ENCODE measurements at regions not wholly inside any gene's neighbourhood (a gene's known extent, or its start where the extent isn't known, plus 50 kb on each side); places are given as distances from the start of the nearest gene placed in this dataset.

DNA sequence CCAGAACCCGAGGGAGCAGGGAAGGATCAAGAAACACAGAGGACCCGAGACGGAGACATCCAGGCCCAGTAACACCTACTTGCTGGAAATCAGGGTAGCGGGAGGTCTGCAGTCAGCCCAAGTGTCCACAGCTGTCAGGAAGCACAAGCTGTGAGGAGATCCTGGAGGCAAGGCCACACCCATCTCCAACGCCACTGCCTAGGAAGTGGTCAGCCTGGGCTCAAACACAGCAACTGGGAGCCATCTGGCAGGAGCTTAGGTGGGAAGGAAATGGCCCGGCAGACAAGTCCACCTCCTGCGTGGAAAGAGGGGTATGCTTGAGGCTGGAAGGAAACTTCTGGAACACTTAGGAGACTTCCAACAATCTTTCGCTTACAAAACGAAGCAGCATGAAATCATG is 407.1 kb downstream of the VPS13C start:
- no peaks in the 10 kb centered on the region for H3K79me2 ChIP-seq (ENCODE audit: control insufficient read depth, insufficient read depth, low read length)
- in situ Hi-C loops (cut with MboI) (no loop called here), intact Hi-C loops (cut with micrococcal nuclease) (no loop called here)
- H2AFZ ChIP-seq (ENCODE audit: low read depth, low read length) = no peak overlapping the region
- no peak for FAIRE-seq
- ATAC-seq = 0 out of 3 replicates have a peak, but pooled peaks have one; percentile 45
- H3K4me3 ChIP-seq = no peak overlapping the region
- H3K9me1 ChIP-seq (ENCODE audit: control insufficient read depth, insufficient read depth, low read length) = no peaks in the 10 kb centered on the region
- no peaks in the 10 kb centered on the region for H3K36me3 ChIP-seq (ENCODE audit: control insufficient read depth, insufficient read depth, low read length)
- H3K27me3 ChIP-seq (ENCODE audit: control insufficient read depth in 2 of 2, insufficient read depth in 2 of 2, low read length in 2 of 2) = peaks cover 0 to 6% of the 10 kb centered on the region in 2 experiments; a peak in 1 of 5 replicates
- no peaks in the 10 kb centered on the region for H4K20me1 ChIP-seq (replicated peaks; ENCODE audit: control insufficient read depth, insufficient read depth, low read length)
- H3K4me1 ChIP-seq (replicated peaks in 1 of 2; ENCODE audit: control insufficient read depth in 2 of 2, insufficient read depth in 2 of 2, low read length in 2 of 2) = no peaks in the 10 kb centered on the region
- no TSS peak for BruUV-seq (replicated peaks)
- H3K9me3 ChIP-seq (replicated peaks; ENCODE audit: control insufficient read depth, insufficient read depth, low read depth, low read length) = no peaks in the 10 kb centered on the region
- H3K4me2 ChIP-seq (ENCODE audit: insufficient read depth, low read length) = no peak overlapping the region
- H3K27ac ChIP-seq (ENCODE audit: extremely low read depth, low read depth, low read length) = no peak overlapping the region
- peak overlapping the region in 1 of 2 experiments; percentile 9; a peak in 1 of 4 replicates for H3K9ac ChIP-seq (ENCODE audit: insufficient read depth in 1 of 2, low read depth in 2 of 2, low read length in 2 of 2)
- WGBS (ENCODE audit: insufficient coverage, low coverage, missing lambda C conversion rate) = 7% methylated on average over 9 of the region's 9 CpGs
- ChIA-PET POLR2A (no interaction called here), CTCF (ENCODE audit: low intra/inter-chr PET ratio) (no interaction called here)
- DNase-seq (ENCODE audit: extremely low read depth in 1 of 4, low spot score in 3 of 4) = peak in 1 of 4 experiments; percentile 5
- TF ChIP-seq, protein P1, sequence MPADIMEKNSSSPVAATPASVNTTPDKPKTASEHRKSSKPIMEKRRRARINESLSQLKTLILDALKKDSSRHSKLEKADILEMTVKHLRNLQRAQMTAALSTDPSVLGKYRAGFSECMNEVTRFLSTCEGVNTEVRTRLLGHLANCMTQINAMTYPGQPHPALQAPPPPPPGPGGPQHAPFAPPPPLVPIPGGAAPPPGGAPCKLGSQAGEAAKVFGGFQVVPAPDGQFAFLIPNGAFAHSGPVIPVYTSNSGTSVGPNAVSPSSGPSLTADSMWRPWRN (IDR thresholded peaks at IDR 0.05; ENCODE audit: low read depth) = no peak
- no peak for TF ChIP-seq JUNB (CRISPR knock-in tag; conservative IDR thresholded peaks at IDR 0.05)
- no peak for TF ChIP-seq ILK (tag; IDR thresholded peaks at IDR 0.05; ENCODE audit: borderline replicate concordance, low read depth)
- TF ChIP-seq TSC22D4 (tag; IDR thresholded peaks at IDR 0.05) = no peak
- no peak for TF ChIP-seq GTF3C2 (IDR thresholded peaks at IDR 0.05; ENCODE audit: borderline replicate concordance, extremely low read depth, insufficient read length)
- no peak for TF ChIP-seq JUN (IDR thresholded peaks at IDR 0.05; ENCODE audit: borderline replicate concordance, low read depth, low read length)
- no peak for TF ChIP-seq JUN (CRISPR knock-in tag; IDR thresholded peaks at IDR 0.05; ENCODE audit: borderline replicate concordance)
- no peak for TF ChIP-seq IRF9 (tag; IDR thresholded peaks at IDR 0.05)
- TF ChIP-seq ZNF174 (CRISPR knock-in tag; IDR thresholded peaks at IDR 0.05) = no peak
- TF ChIP-seq RERE (CRISPR knock-in tag; IDR thresholded peaks at IDR 0.05; ENCODE audit: borderline replicate concordance) = no peak
- TF ChIP-seq ZNF124 (CRISPR knock-in tag; IDR thresholded peaks at IDR 0.05) = no peak
- TF ChIP-seq DDX20 (tag; IDR thresholded peaks at IDR 0.05; ENCODE audit: low read depth) = no peak
- no peak for TF ChIP-seq ZNF79 (CRISPR knock-in tag; IDR thresholded peaks at IDR 0.05; ENCODE audit: low read depth)

All from K562 (cell line).